HG02678 (cell line): ENCODE measurements at regions not wholly inside any gene's neighbourhood (a gene's known extent, or its start where the extent isn't known, plus 50 kb on each side); places are given as distances from the start of the nearest gene placed in this dataset.
"Not testable (repeated sequence)": the region's sequence is repeated elsewhere in the genome, so short reads cannot be mapped to it uniquely, and the experiment has no call there.

Experiments used
- ATAC-seq: cut with Tn5 transposase; IDR thresholded peaks from one replicate; pipeline ENCODE4 v1.9.1; 2021; ENCODE audit warnings: mild to moderate bottlenecking, moderate library complexity; ENCODE audit not compliant: unreplicated experiment

- ATAC-seq: not testable (repeated sequence)
Measured at GRCh38 chrX:138264095-138264494, 447.4 kb downstream of the FGF13 start.

GRCh38 chrX:138270931-138271330, 440.6 kb downstream of the FGF13 start:
- ATAC-seq: no peak

- ATAC-seq: not testable (repeated sequence)
Measured at GRCh38 chrX:138282598-138283150, 428.8 kb downstream of the FGF13 start.

GRCh38 chrX:138287205-138287877, 424.2 kb downstream of the FGF13 start:
- ATAC-seq: no peak

GRCh38 chrX:138294951-138295350, 416.6 kb downstream of the FGF13 start:
- ATAC-seq: no peak

- no peak for ATAC-seq
Measured at GRCh38 chrX:138298268-138298667, 413.2 kb downstream of the FGF13 start.

GRCh38 chrX:138345801-138346200, 365.7 kb downstream of the FGF13 start:
- ATAC-seq: no peak

GRCh38 chrX:138349351-138349750, 362.2 kb downstream of the FGF13 start:
- no peak for ATAC-seq

- ATAC-seq: no peak
Measured at GRCh38 chrX:138378876-138379275, 332.6 kb downstream of the FGF13 start.

- ATAC-seq: no peak
Measured at GRCh38 chrX:138408101-138408500, 303.4 kb downstream of the FGF13 start.

GRCh38 chrX:138411048-138411447, 300.5 kb downstream of the FGF13 start:
- no peak for ATAC-seq
